Neural cell (in vitro differentiated cells): ENCODE measurements at regions not wholly inside any gene's neighbourhood (a gene's known extent, or its start where the extent isn't known, plus 50 kb on each side); places are given as distances from the start of the nearest gene placed in this dataset.

ENCODE experiments used
- EP300 ChIP-seq: fragments of 450-650 bp; conservative IDR thresholded peaks from 2 replicates; pipeline ENCODE4 v1.6.1; 2014; ENCODE audit warnings: antibody characterized with exemption, mild to moderate bottlenecking, moderate library complexity; ENCODE audit not compliant: poor library complexity, severe bottlenecking
- EZH2 ChIP-seq: fragments of 200-600, 300-800 bp; shearing (Covaris generic), sonication (generic); IDR thresholded peaks from 2 replicates; pipeline ENCODE4 v1.6.1; 2014; ENCODE audit warnings: antibody characterized with exemption, low read length, borderline replicate concordance, mild to moderate bottlenecking; ENCODE audit not compliant: insufficient read depth, poor library complexity, severe bottlenecking
- POLR2AphosphoS5 ChIP-seq: IDR thresholded peaks from 2 replicates; pipeline ENCODE4 v1.6.1; 2012
- RAD21 ChIP-seq: fragments of 450-650 bp; conservative IDR thresholded peaks from 2 replicates; pipeline ENCODE4 v1.6.1; 2014; ENCODE audit warnings: antibody characterized with exemption, mild to moderate bottlenecking, moderate library complexity
- REST ChIP-seq: IDR thresholded peaks from 2 replicates; pipeline ENCODE4 v1.6.1; 2012; ENCODE audit warnings: borderline replicate concordance
- TAF1 ChIP-seq: IDR thresholded peaks from 2 replicates; pipeline ENCODE4 v1.6.1; 2012; ENCODE audit warnings: low read depth
- TF ChIP-seq, protein P1 (sequence below): fragments of 450-650 bp; IDR thresholded peaks from 2 replicates; pipeline ENCODE4 v1.5.1; 2014; ENCODE audit warnings: antibody characterized with exemption, mild to moderate bottlenecking, moderate library complexity; ENCODE audit not compliant: poor library complexity, severe bottlenecking

GRCh38 chr4:143016171-143016570 is 168.5 kb upstream of the USP38 start:
- TF ChIP-seq EZH2 (no peak), EP300 (no peak), TAF1 (no peak), POLR2AphosphoS5 (no peak), REST (no peak), RAD21 (no peak)
- TF ChIP-seq, protein P1, sequence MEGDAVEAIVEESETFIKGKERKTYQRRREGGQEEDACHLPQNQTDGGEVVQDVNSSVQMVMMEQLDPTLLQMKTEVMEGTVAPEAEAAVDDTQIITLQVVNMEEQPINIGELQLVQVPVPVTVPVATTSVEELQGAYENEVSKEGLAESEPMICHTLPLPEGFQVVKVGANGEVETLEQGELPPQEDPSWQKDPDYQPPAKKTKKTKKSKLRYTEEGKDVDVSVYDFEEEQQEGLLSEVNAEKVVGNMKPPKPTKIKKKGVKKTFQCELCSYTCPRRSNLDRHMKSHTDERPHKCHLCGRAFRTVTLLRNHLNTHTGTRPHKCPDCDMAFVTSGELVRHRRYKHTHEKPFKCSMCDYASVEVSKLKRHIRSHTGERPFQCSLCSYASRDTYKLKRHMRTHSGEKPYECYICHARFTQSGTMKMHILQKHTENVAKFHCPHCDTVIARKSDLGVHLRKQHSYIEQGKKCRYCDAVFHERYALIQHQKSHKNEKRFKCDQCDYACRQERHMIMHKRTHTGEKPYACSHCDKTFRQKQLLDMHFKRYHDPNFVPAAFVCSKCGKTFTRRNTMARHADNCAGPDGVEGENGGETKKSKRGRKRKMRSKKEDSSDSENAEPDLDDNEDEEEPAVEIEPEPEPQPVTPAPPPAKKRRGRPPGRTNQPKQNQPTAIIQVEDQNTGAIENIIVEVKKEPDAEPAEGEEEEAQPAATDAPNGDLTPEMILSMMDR = no peak
